ENCODE measurements at regions not wholly inside any gene's neighbourhood (a gene's known extent, or its start where the extent isn't known, plus 50 kb on each side); places are given as distances from the start of the nearest gene placed in this dataset.

GRCh38 chr6:15036690-15037245 is 209.1 kb upstream of the JARID2 start:
- DNase-seq (ENCODE audit: low spot score), result peak; percentile 93
- in situ Hi-C loops (cut with HindIII; ENCODE audit: low sequenced_read_pairs), result no loop called here

GRCh38 chr6:15037253-15037652 is 208.6 kb upstream of the JARID2 start:
- in situ Hi-C loops (cut with HindIII; ENCODE audit: low sequenced_read_pairs), result no loop called here
- peak; percentile 7 for DNase-seq (ENCODE audit: low spot score)

GRCh38 chr6:15038013-15038791 is 207.7 kb upstream of the JARID2 start:
- in situ Hi-C loops (cut with HindIII; ENCODE audit: low sequenced_read_pairs), result no loop called here
- no peak for DNase-seq (ENCODE audit: low spot score)

GRCh38 chr6:15039136-15039535 is 206.7 kb upstream of the JARID2 start:
- in situ Hi-C loops (cut with HindIII; ENCODE audit: low sequenced_read_pairs), result no loop called here
- no peak for DNase-seq (ENCODE audit: low spot score)

- in situ Hi-C loops (cut with HindIII; ENCODE audit: low sequenced_read_pairs), result no loop called here
- DNase-seq (ENCODE audit: low spot score), result no peak
These were observed 202.9 kb upstream of the JARID2 start for GRCh38 chr6:15042938-15043337.

- DNase-seq (ENCODE audit: low spot score), result no peak
- in situ Hi-C loops (cut with HindIII; ENCODE audit: low sequenced_read_pairs), result no loop called here
These were observed 201.6 kb upstream of the JARID2 start for GRCh38 chr6:15044146-15044882.

GRCh38 chr6:15044948-15045347 is 200.9 kb upstream of the JARID2 start:
- DNase-seq (ENCODE audit: low spot score), result no peak
- in situ Hi-C loops (cut with HindIII; ENCODE audit: low sequenced_read_pairs), result no loop called here

- in situ Hi-C loops (cut with HindIII; ENCODE audit: low sequenced_read_pairs), result no loop called here
- no peak for DNase-seq (ENCODE audit: low spot score)
These were observed 199.1 kb upstream of the JARID2 start for GRCh38 chr6:15046751-15047150.

- no peak for DNase-seq (ENCODE audit: low spot score)
- in situ Hi-C loops (cut with HindIII; ENCODE audit: low sequenced_read_pairs), result no loop called here
These were observed 197.5 kb upstream of the JARID2 start for GRCh38 chr6:15048367-15048766.

GRCh38 chr6:15058200-15059061 is 187.4 kb upstream of the JARID2 start:
- in situ Hi-C loops (cut with HindIII; ENCODE audit: low sequenced_read_pairs), result no loop called here
- DNase-seq (ENCODE audit: low spot score), result no peak

- no peak for DNase-seq (ENCODE audit: low spot score)
- in situ Hi-C loops (cut with HindIII; ENCODE audit: low sequenced_read_pairs), result no loop called here
These were observed 184.7 kb upstream of the JARID2 start for GRCh38 chr6:15061180-15061641.

GRCh38 chr6:15061908-15062515 is 183.9 kb upstream of the JARID2 start:
- no peak for DNase-seq (ENCODE audit: low spot score)
- in situ Hi-C loops (cut with HindIII; ENCODE audit: low sequenced_read_pairs), result no loop called here

GRCh38 chr6:15062516-15063252 is 183.2 kb upstream of the JARID2 start:
- in situ Hi-C loops (cut with HindIII; ENCODE audit: low sequenced_read_pairs), result no loop called here
- no peak for DNase-seq (ENCODE audit: low spot score)

GRCh38 chr6:15063253-15063853 is 182.5 kb upstream of the JARID2 start:
- no peak for DNase-seq (ENCODE audit: low spot score)

GRCh38 chr6:15065261-15065989 is 180.4 kb upstream of the JARID2 start:
- DNase-seq (ENCODE audit: low spot score), result no peak
- in situ Hi-C loops (cut with HindIII; ENCODE audit: low sequenced_read_pairs), result no loop called here

More at GRCh38 chr6:15063253-15063853, 182.5 kb upstream of the JARID2 start:
- in situ Hi-C loops (cut with HindIII; ENCODE audit: low sequenced_read_pairs), result no loop called here

- in situ Hi-C loops (cut with HindIII; ENCODE audit: low sequenced_read_pairs), result no loop called here
These were observed 179.6 kb upstream of the JARID2 start for GRCh38 chr6:15066089-15066758.

GRCh38 chr6:15073344-15073789 is 172.5 kb upstream of the JARID2 start:
- no peak for DNase-seq (ENCODE audit: low spot score)
- in situ Hi-C loops (cut with HindIII; ENCODE audit: low sequenced_read_pairs), result no loop called here

More at GRCh38 chr6:15066089-15066758, 179.6 kb upstream of the JARID2 start:
- DNase-seq (ENCODE audit: low spot score), result no peak
